ENCODE measurements at regions not wholly inside any gene's neighbourhood (a gene's known extent, or its start where the extent isn't known, plus 50 kb on each side); places are given as distances from the start of the nearest gene placed in this dataset.

- H3K23ac ChIP-seq (ENCODE audit: low read length) = no peak overlapping the region
- H3K4me2 ChIP-seq (ENCODE audit: low read length) = no peak overlapping the region
- no peaks in the 10 kb centered on the region for H3K4me1 ChIP-seq (ENCODE audit: control insufficient read depth, low read depth, low read length)
- no CpG with 5 or more reads among the region's 3 CpGs for WGBS (ENCODE audit: extremely low coverage, insufficient coverage, low lambda C conversion rate)
- no peak overlapping the region for H3K18ac ChIP-seq (ENCODE audit: low read length)
- H3K4me3 ChIP-seq (ENCODE audit: low read length) = no peak overlapping the region
- no peaks in the 10 kb centered on the region for H3K36me3 ChIP-seq (ENCODE audit: control insufficient read depth, insufficient read depth, low read length)
- no peaks in the 10 kb centered on the region for H3K79me1 ChIP-seq (ENCODE audit: low read length)
- H4K8ac ChIP-seq (ENCODE audit: low read depth, low read length) = no peak overlapping the region
- no peak overlapping the region for H3K9ac ChIP-seq (ENCODE audit: low read length)
- no peaks in the 10 kb centered on the region for H3K27me3 ChIP-seq (ENCODE audit: insufficient read depth, low read length, poor library complexity)
- no peak overlapping the region for H2BK120ac ChIP-seq (ENCODE audit: low read depth, low read length)
- no peak overlapping the region for H2BK5ac ChIP-seq (ENCODE audit: low read length)
- no peak overlapping the region for H4K5ac ChIP-seq (ENCODE audit: low read length)
- no peaks in the 10 kb centered on the region for H3K79me2 ChIP-seq (ENCODE audit: control insufficient read depth, insufficient read depth, low read length)
- no peak overlapping the region for H2AK5ac ChIP-seq (ENCODE audit: low read length)
- no peak overlapping the region for H3K27ac ChIP-seq (ENCODE audit: low read depth, low read length)
- H3K56ac ChIP-seq (ENCODE audit: low read length) = no peak overlapping the region
- no peak overlapping the region for H3K4ac ChIP-seq (ENCODE audit: low read depth, low read length)
- DNase-seq = no peak
- H2BK15ac ChIP-seq (replicated peaks; ENCODE audit: low read depth) = no peak overlapping the region
Observed at GRCh38 chr2:191747170-191747530, 69.2 kb downstream of the NABP1 start.

GRCh38 chr2:191748059-191748461 is 70.1 kb downstream of the NABP1 start:
- H3K4me1 ChIP-seq (ENCODE audit: control insufficient read depth, low read depth, low read length) = no peaks in the 10 kb centered on the region
- no peaks in the 10 kb centered on the region for H3K36me3 ChIP-seq (ENCODE audit: control insufficient read depth, insufficient read depth, low read length)
- H3K18ac ChIP-seq (ENCODE audit: low read length) = no peak overlapping the region
- H2AK5ac ChIP-seq (ENCODE audit: low read length) = no peak overlapping the region
- H4K8ac ChIP-seq (ENCODE audit: low read depth, low read length) = no peak overlapping the region
- no peak overlapping the region for H2BK15ac ChIP-seq (replicated peaks; ENCODE audit: low read depth)
- DNase-seq = no peak
- no peaks in the 10 kb centered on the region for H3K79me2 ChIP-seq (ENCODE audit: control insufficient read depth, insufficient read depth, low read length)
- H2BK5ac ChIP-seq (ENCODE audit: low read length) = no peak overlapping the region
- H3K27me3 ChIP-seq (ENCODE audit: insufficient read depth, low read length, poor library complexity) = no peaks in the 10 kb centered on the region
- WGBS (ENCODE audit: extremely low coverage, insufficient coverage, low lambda C conversion rate) = no CpG with 5 or more reads among the region's 3 CpGs
- H2BK120ac ChIP-seq (ENCODE audit: low read depth, low read length) = no peak overlapping the region
- H3K9ac ChIP-seq (ENCODE audit: low read length) = no peak overlapping the region
- H3K4me3 ChIP-seq (ENCODE audit: low read length) = no peak overlapping the region
- no peak overlapping the region for H3K56ac ChIP-seq (ENCODE audit: low read length)
- no peak overlapping the region for H4K5ac ChIP-seq (ENCODE audit: low read length)
- H3K4ac ChIP-seq (ENCODE audit: low read depth, low read length) = no peak overlapping the region
- no peak overlapping the region for H3K4me2 ChIP-seq (ENCODE audit: low read length)
- no peak overlapping the region for H3K23ac ChIP-seq (ENCODE audit: low read length)
- H3K27ac ChIP-seq (ENCODE audit: low read depth, low read length) = no peak overlapping the region
- no peaks in the 10 kb centered on the region for H3K79me1 ChIP-seq (ENCODE audit: low read length)

GRCh38 chr2:191748528-191749180 is 70.7 kb downstream of the NABP1 start:
- no peak overlapping the region for H2BK15ac ChIP-seq (replicated peaks; ENCODE audit: low read depth)
- H3K23ac ChIP-seq (ENCODE audit: low read length) = no peak overlapping the region
- no peak overlapping the region for H3K18ac ChIP-seq (ENCODE audit: low read length)
- no peak overlapping the region for H3K9ac ChIP-seq (ENCODE audit: low read length)
- no peak overlapping the region for H2BK5ac ChIP-seq (ENCODE audit: low read length)
- WGBS (ENCODE audit: extremely low coverage, insufficient coverage, low lambda C conversion rate) = no CpG with 5 or more reads among the region's 1 CpG
- no peak overlapping the region for H3K4me3 ChIP-seq (ENCODE audit: low read length)
- H3K79me2 ChIP-seq (ENCODE audit: control insufficient read depth, insufficient read depth, low read length) = no peaks in the 10 kb centered on the region
- no peak for DNase-seq
- no peak overlapping the region for H3K27ac ChIP-seq (ENCODE audit: low read depth, low read length)
- no peak overlapping the region for H4K5ac ChIP-seq (ENCODE audit: low read length)
- no peak overlapping the region for H2AK5ac ChIP-seq (ENCODE audit: low read length)
- H3K27me3 ChIP-seq (ENCODE audit: insufficient read depth, low read length, poor library complexity) = no peaks in the 10 kb centered on the region
- no peaks in the 10 kb centered on the region for H3K79me1 ChIP-seq (ENCODE audit: low read length)
- no peak overlapping the region for H3K4me2 ChIP-seq (ENCODE audit: low read length)
- H3K4me1 ChIP-seq (ENCODE audit: control insufficient read depth, low read depth, low read length) = no peaks in the 10 kb centered on the region
- no peak overlapping the region for H3K4ac ChIP-seq (ENCODE audit: low read depth, low read length)
- H2BK120ac ChIP-seq (ENCODE audit: low read depth, low read length) = no peak overlapping the region
- no peak overlapping the region for H4K8ac ChIP-seq (ENCODE audit: low read depth, low read length)
- no peak overlapping the region for H3K56ac ChIP-seq (ENCODE audit: low read length)
- H3K36me3 ChIP-seq (ENCODE audit: control insufficient read depth, insufficient read depth, low read length) = no peaks in the 10 kb centered on the region

- no peak overlapping the region for H3K56ac ChIP-seq (ENCODE audit: low read length)
- no peaks in the 10 kb centered on the region for H3K79me2 ChIP-seq (ENCODE audit: control insufficient read depth, insufficient read depth, low read length)
- no peak overlapping the region for H3K9ac ChIP-seq (ENCODE audit: low read length)
- no peak overlapping the region for H3K4me2 ChIP-seq (ENCODE audit: low read length)
- H3K4me1 ChIP-seq (ENCODE audit: control insufficient read depth, low read depth, low read length) = no peaks in the 10 kb centered on the region
- no peak overlapping the region for H3K23ac ChIP-seq (ENCODE audit: low read length)
- H3K27ac ChIP-seq (ENCODE audit: low read depth, low read length) = no peak overlapping the region
- no CpG with 5 or more reads among the region's 4 CpGs for WGBS (ENCODE audit: extremely low coverage, insufficient coverage, low lambda C conversion rate)
- no peak overlapping the region for H2AK5ac ChIP-seq (ENCODE audit: low read length)
- no peak overlapping the region for H3K18ac ChIP-seq (ENCODE audit: low read length)
- no peaks in the 10 kb centered on the region for H3K79me1 ChIP-seq (ENCODE audit: low read length)
- H2BK15ac ChIP-seq (replicated peaks; ENCODE audit: low read depth) = no peak overlapping the region
- DNase-seq = no peak
- H4K8ac ChIP-seq (ENCODE audit: low read depth, low read length) = no peak overlapping the region
- no peak overlapping the region for H2BK5ac ChIP-seq (ENCODE audit: low read length)
- H4K5ac ChIP-seq (ENCODE audit: low read length) = no peak overlapping the region
- no peak overlapping the region for H3K4me3 ChIP-seq (ENCODE audit: low read length)
- no peaks in the 10 kb centered on the region for H3K36me3 ChIP-seq (ENCODE audit: control insufficient read depth, insufficient read depth, low read length)
- H2BK120ac ChIP-seq (ENCODE audit: low read depth, low read length) = no peak overlapping the region
- no peaks in the 10 kb centered on the region for H3K27me3 ChIP-seq (ENCODE audit: insufficient read depth, low read length, poor library complexity)
- H3K4ac ChIP-seq (ENCODE audit: low read depth, low read length) = no peak overlapping the region
Observed at GRCh38 chr2:191749181-191749540, 71.2 kb downstream of the NABP1 start.

GRCh38 chr2:191754103-191754502 is 76.2 kb downstream of the NABP1 start:
- WGBS (ENCODE audit: extremely low coverage, insufficient coverage, low lambda C conversion rate) = no CpG with 5 or more reads among the region's 3 CpGs
- no peak overlapping the region for H4K5ac ChIP-seq (ENCODE audit: low read length)

GRCh38 chr2:191756761-191757160 is 78.8 kb downstream of the NABP1 start:
- Histone ChIP-seq H4K5ac (ENCODE audit: low read length) (no peak overlapping the region), H3K4me2 (ENCODE audit: low read length) (no peak overlapping the region), H3K4me1 (ENCODE audit: control insufficient read depth, low read depth, low read length) (no peaks in the 10 kb centered on the region), H3K18ac (ENCODE audit: low read length) (no peak overlapping the region), H4K8ac (ENCODE audit: low read depth, low read length) (no peak overlapping the region), H3K27me3 (ENCODE audit: insufficient read depth, low read length, poor library complexity) (no peaks in the 10 kb centered on the region), H2BK120ac (ENCODE audit: low read depth, low read length) (no peak overlapping the region), H3K23ac (ENCODE audit: low read length) (no peak overlapping the region), H2AK5ac (ENCODE audit: low read length) (no peak overlapping the region), H2BK15ac (replicated peaks; ENCODE audit: low read depth) (no peak overlapping the region), H3K56ac (ENCODE audit: low read length) (no peak overlapping the region), H2BK5ac (ENCODE audit: low read length) (no peak overlapping the region), H3K27ac (ENCODE audit: low read depth, low read length) (no peak overlapping the region), H3K4me3 (ENCODE audit: low read length) (no peak overlapping the region), H3K9ac (ENCODE audit: low read length) (no peak overlapping the region), H3K36me3 (ENCODE audit: control insufficient read depth, insufficient read depth, low read length) (no peaks in the 10 kb centered on the region), H3K79me2 (ENCODE audit: control insufficient read depth, insufficient read depth, low read length) (no peaks in the 10 kb centered on the region), H3K4ac (ENCODE audit: low read depth, low read length) (no peak overlapping the region), H3K79me1 (ENCODE audit: low read length) (no peaks in the 10 kb centered on the region)
- no CpG with 5 or more reads among the region's 4 CpGs for WGBS (ENCODE audit: extremely low coverage, insufficient coverage, low lambda C conversion rate)
- DNase-seq = no peak

More at GRCh38 chr2:191754103-191754502, 76.2 kb downstream of the NABP1 start:
- no peak overlapping the region for H2BK5ac ChIP-seq (ENCODE audit: low read length)
- H3K36me3 ChIP-seq (ENCODE audit: control insufficient read depth, insufficient read depth, low read length) = no peaks in the 10 kb centered on the region
- H4K8ac ChIP-seq (ENCODE audit: low read depth, low read length) = no peak overlapping the region
- no peaks in the 10 kb centered on the region for H3K79me2 ChIP-seq (ENCODE audit: control insufficient read depth, insufficient read depth, low read length)
- H3K18ac ChIP-seq (ENCODE audit: low read length) = no peak overlapping the region
- no peak overlapping the region for H2BK15ac ChIP-seq (replicated peaks; ENCODE audit: low read depth)
- H3K27ac ChIP-seq (ENCODE audit: low read depth, low read length) = no peak overlapping the region
- no peaks in the 10 kb centered on the region for H3K79me1 ChIP-seq (ENCODE audit: low read length)
- no peak overlapping the region for H2AK5ac ChIP-seq (ENCODE audit: low read length)
- H3K56ac ChIP-seq (ENCODE audit: low read length) = no peak overlapping the region
- H3K4me2 ChIP-seq (ENCODE audit: low read length) = no peak overlapping the region
- no peak for DNase-seq
- no peaks in the 10 kb centered on the region for H3K4me1 ChIP-seq (ENCODE audit: control insufficient read depth, low read depth, low read length)
- no peak overlapping the region for H3K4ac ChIP-seq (ENCODE audit: low read depth, low read length)
- no peak overlapping the region for H3K4me3 ChIP-seq (ENCODE audit: low read length)
- no peak overlapping the region for H3K23ac ChIP-seq (ENCODE audit: low read length)
- H3K27me3 ChIP-seq (ENCODE audit: insufficient read depth, low read length, poor library complexity) = no peaks in the 10 kb centered on the region
- H3K9ac ChIP-seq (ENCODE audit: low read length) = no peak overlapping the region
- H2BK120ac ChIP-seq (ENCODE audit: low read depth, low read length) = no peak overlapping the region

All from mesendoderm (in vitro differentiated cells).